Stomach (tissue), 8 donors: ENCODE measurements at regions not wholly inside any gene's neighbourhood (a gene's known extent, or its start where the extent isn't known, plus 50 kb on each side); places are given as distances from the start of the nearest gene placed in this dataset.

Experiments used
- DNase-seq, 2 donors: peaks; one replicate each; pipeline versions ENCODE4 v3.0.0 to v3.0.0-alpha.2; 2013 to 2019
- H3K27ac ChIP-seq, 5 donors: fragments of 200-600 bp in 4 of 5; sonication (generic) in 4 of 5; one replicate each; pipeline ENCODE4 v1.5.1; 2013 to 2019; ENCODE audit warnings: mild to moderate bottlenecking in 1 of 5, moderate library complexity in 1 of 5
- H3K27me3 ChIP-seq, 3 donors: fragments of 200-600 bp; sonication (generic); one replicate each; pipeline ENCODE4 v1.5.1; 2017 to 2019; ENCODE audit warnings: mixed run types in 1 of 3
- H3K36me3 ChIP-seq, 4 donors: fragments of 200-600 bp; sonication (generic); 1 replicate in 3 of 4; 2 replicates in 1 of 4; pipeline ENCODE4 v1.5.1; 2016 to 2019
- H3K4me1 ChIP-seq, 4 donors: fragments of 200-600 bp; sonication (generic); one replicate each; pipeline ENCODE4 v1.5.1; 2016 to 2019
- H3K4me3 ChIP-seq, 4 donors: fragments of 200-600 bp; sonication (generic) in 3 of 4; one replicate each; pipeline ENCODE4 v1.5.1; 2016 to 2019; ENCODE audit warnings: mild to moderate bottlenecking in 1 of 4
- H3K9me3 ChIP-seq, 4 donors: fragments of 200-600 bp; sonication (generic); one replicate each; pipeline ENCODE4 v1.5.1; 2016 to 2019
- CTCF ChIP-seq, 7 experiments: fragments of 450-650 bp in 4 of 7; fragments of 200-600 bp in 3 of 7; sonication (generic) in 3 of 7; IDR thresholded peaks; one replicate each; pipeline ENCODE4 v1.5.1; 2016 to 2019; ENCODE audit warnings: antibody characterized with exemption in 7 of 7, control low read depth in 2 of 7, mild to moderate bottlenecking in 1 of 7
- EP300 ChIP-seq: sonication (generic); formaldehyde crosslinking; IDR thresholded peaks from one replicate; pipeline ENCODE4 v1.6.1; 2017; ENCODE audit warnings: antibody characterized with exemption
- POLR2A ChIP-seq, 4 donors: fragments of 450-650 bp; IDR thresholded peaks; one replicate each; pipeline ENCODE4 v1.6.1; 2016; ENCODE audit warnings: antibody characterized with exemption in 4 of 4, control low read depth in 2 of 4, mild to moderate bottlenecking in 1 of 4, moderate library complexity in 1 of 4
- POLR2AphosphoS5 ChIP-seq, 3 donors: sonication (generic); formaldehyde crosslinking; IDR thresholded peaks; one replicate each; pipeline ENCODE4 v1.6.1; 2016; ENCODE audit warnings: antibody characterized with exemption in 3 of 3
- WGBS, 5 donors: extraction: QIAGEN DNeasy Blood & Tissue Kit in 3 of 5; methylation state at CpG; one replicate each; pipeline versions ENCODE4 v1.1.5 to v1.1.7; 2013 to 2018; 5-methylcytosine and 5-hydroxymethylcytosine counted together
- intact Hi-C: fragments of 100-400 bp; cut with DNase I; formaldehyde crosslinking; loops from one replicate; pipeline ENCODE4 v1.15.1; 2023; ENCODE audit warnings: low total_unique reads
- donor health status: healthy with polysubstance abuse.
- donor health status: Bipolar disorder and iron deficiency.
- donor health status: healthy.

GRCh38 chr3:65172209-65172608, 484.4 kb upstream of the ADAMTS9 start:
- WGBS, 5 donors, result 54 to 81% (median 69%) methylated on average over 5 of the region's 5 CpGs
- no peak for TF ChIP-seq POLR2A (IDR thresholded peaks at IDR 0.05)
- TF ChIP-seq POLR2AphosphoS5 (IDR thresholded peaks at IDR 0.05), result no peak
- no peak for TF ChIP-seq CTCF (IDR thresholded peaks at IDR 0.05)
- no peak for TF ChIP-seq EP300
- Histone ChIP-seq H3K9me3 (no peaks in the 10 kb centered on the region), H3K4me1 (peaks cover 0 to 20% (median 5%) of the 10 kb centered on the region in 4 donors), H3K27ac (peak overlapping the region in 2 of 5 donors; percentile 35 to 79), H3K27me3 (no peaks in the 10 kb centered on the region), H3K4me3 (no peak overlapping the region), H3K36me3 (no peaks in the 10 kb centered on the region)
- intact Hi-C loops, result no loop called here
- DNase-seq, result no peak

GRCh38 chr3:65170390-65171042, 482.7 kb upstream of the ADAMTS9 start:
- Histone ChIP-seq H3K4me3 (no peak overlapping the region), H3K9me3 (no peaks in the 10 kb centered on the region), H3K4me1 (peaks cover 0 to 20% (median 5%) of the 10 kb centered on the region in 4 donors), H3K27me3 (no peaks in the 10 kb centered on the region), H3K27ac (peak overlapping the region in 4 of 5 donors; percentile 30 to 79 (median 45)), H3K36me3 (no peaks in the 10 kb centered on the region)
- TF ChIP-seq EP300 (peak; percentile 100), CTCF (IDR thresholded peaks at IDR 0.05) (peak in 5 of 7 experiments; percentile 14 to 41 (median 19)), POLR2AphosphoS5 (IDR thresholded peaks at IDR 0.05) (peak; percentile 84 to 99 (median 90)), POLR2A (IDR thresholded peaks at IDR 0.05) (no peak)
- WGBS, 5 donors, result 24 to 57% (median 42%) methylated on average over 7 to 10 of the region's 10 CpGs
- intact Hi-C loops, result no loop called here
- peak; percentile 52 to 92 for DNase-seq

- H3K9me3 ChIP-seq, result no peaks in the 10 kb centered on the region
- no peak for TF ChIP-seq CTCF (IDR thresholded peaks at IDR 0.05)
- TF ChIP-seq POLR2AphosphoS5 (IDR thresholded peaks at IDR 0.05), result no peak
- no peak for TF ChIP-seq EP300
- no peak for TF ChIP-seq POLR2A (IDR thresholded peaks at IDR 0.05)
- DNase-seq, result no peak
- H3K4me1 ChIP-seq, result peaks cover 0 to 20% (median 5%) of the 10 kb centered on the region in 4 donors
- peak overlapping the region in 4 of 5 donors; percentile 30 to 79 (median 45) for H3K27ac ChIP-seq
- H3K27me3 ChIP-seq, result no peaks in the 10 kb centered on the region
- no peaks in the 10 kb centered on the region for H3K36me3 ChIP-seq
- WGBS, 5 donors, result 39 to 57% (median 52%) methylated on average over 3 of the region's 3 CpGs
- intact Hi-C loops, result no loop called here
- no peak overlapping the region for H3K4me3 ChIP-seq
These were observed 482.2 kb upstream of the ADAMTS9 start for GRCh38 chr3:65169961-65170360.

- intact Hi-C loops, result no loop called here
- Histone ChIP-seq H3K4me3 (no peak overlapping the region), H3K27me3 (no peaks in the 10 kb centered on the region), H3K27ac (peak overlapping the region in 3 of 5 donors; percentile 35 to 79 (median 55)), H3K36me3 (no peaks in the 10 kb centered on the region), H3K4me1 (peaks cover 0 to 20% (median 5%) of the 10 kb centered on the region in 4 donors), H3K9me3 (no peaks in the 10 kb centered on the region)
- TF ChIP-seq POLR2A (IDR thresholded peaks at IDR 0.05) (no peak), EP300 (no peak), CTCF (IDR thresholded peaks at IDR 0.05) (no peak), POLR2AphosphoS5 (IDR thresholded peaks at IDR 0.05) (peak in 1 of 3 donors; percentile 24)
- WGBS, 5 donors, result 68 to 79% (median 76%) methylated on average over 4 of the region's 4 CpGs
- peak in 1 of 2 donors; percentile 33 for DNase-seq
These were observed 480.7 kb upstream of the ADAMTS9 start for GRCh38 chr3:65168547-65168946.
